GM23338 (cell line): ENCODE measurements at regions not wholly inside any gene's neighbourhood (a gene's known extent, or its start where the extent isn't known, plus 50 kb on each side); places are given as distances from the start of the nearest gene placed in this dataset.

Source experiments
- CREB1 ChIP-seq: fragments of 250-450 bp; sonication (Bioruptor Pico); IDR thresholded peaks from 2 replicates; pipeline ENCODE4 v1.5.0; 2020; ENCODE audit warnings: low read depth, mild to moderate bottlenecking, moderate library complexity
- EZH2 ChIP-seq: fragments of 200-600 bp; sonication (generic); IDR thresholded peaks from one replicate; pipeline ENCODE4 v1.8.0; 2017; ENCODE audit warnings: antibody characterized with exemption, mild to moderate bottlenecking, low read depth; ENCODE audit not compliant: unreplicated experiment
- JUNB ChIP-seq: IDR thresholded peaks from one replicate; pipeline ENCODE4 v1.6.1; 2016; ENCODE audit warnings: antibody characterized with exemption; ENCODE audit not compliant: unreplicated experiment
- NANOG ChIP-seq: IDR thresholded peaks from 2 replicates; pipeline ENCODE4 v1.6.1; 2016; ENCODE audit warnings: antibody characterized with exemption, borderline replicate concordance
- POLR2AphosphoS5 ChIP-seq: IDR thresholded peaks from 2 replicates; pipeline ENCODE4 v1.6.1; 2016; ENCODE audit warnings: antibody characterized with exemption, low read depth
- TF ChIP-seq, protein P1 (sequence below), 2 experiments: fragments of 200-600 bp in 1 of 2; sonication (generic) in 1 of 2; conservative IDR thresholded peaks; 2 replicates each; pipeline versions ENCODE4 v1.5.1 to v1.6.1; 2016 to 2017; ENCODE audit warnings: antibody characterized with exemption in 2 of 2, low read depth in 2 of 2, mild to moderate bottlenecking in 2 of 2, moderate library complexity in 1 of 2

DNA sequence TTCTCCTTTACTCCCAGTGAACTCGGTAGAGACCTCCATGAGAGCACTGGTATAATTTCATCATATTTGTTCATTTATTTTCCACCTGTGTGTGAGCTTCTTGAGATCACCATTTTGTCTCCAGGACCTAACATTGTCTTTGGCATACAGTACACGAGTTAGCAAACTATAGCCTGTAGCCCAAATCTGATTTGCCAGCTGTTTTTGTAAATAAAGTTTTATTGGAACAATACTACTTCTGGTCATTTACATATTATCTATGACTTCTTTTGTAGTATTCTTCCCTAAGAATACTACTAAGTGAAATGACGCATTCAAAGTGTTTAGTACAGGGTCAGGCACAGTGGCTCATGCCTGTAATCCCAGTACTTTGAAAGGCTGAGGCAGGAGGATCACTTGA, 449.5 kb downstream of the PLPP3 start:
- TF ChIP-seq, protein P1, sequence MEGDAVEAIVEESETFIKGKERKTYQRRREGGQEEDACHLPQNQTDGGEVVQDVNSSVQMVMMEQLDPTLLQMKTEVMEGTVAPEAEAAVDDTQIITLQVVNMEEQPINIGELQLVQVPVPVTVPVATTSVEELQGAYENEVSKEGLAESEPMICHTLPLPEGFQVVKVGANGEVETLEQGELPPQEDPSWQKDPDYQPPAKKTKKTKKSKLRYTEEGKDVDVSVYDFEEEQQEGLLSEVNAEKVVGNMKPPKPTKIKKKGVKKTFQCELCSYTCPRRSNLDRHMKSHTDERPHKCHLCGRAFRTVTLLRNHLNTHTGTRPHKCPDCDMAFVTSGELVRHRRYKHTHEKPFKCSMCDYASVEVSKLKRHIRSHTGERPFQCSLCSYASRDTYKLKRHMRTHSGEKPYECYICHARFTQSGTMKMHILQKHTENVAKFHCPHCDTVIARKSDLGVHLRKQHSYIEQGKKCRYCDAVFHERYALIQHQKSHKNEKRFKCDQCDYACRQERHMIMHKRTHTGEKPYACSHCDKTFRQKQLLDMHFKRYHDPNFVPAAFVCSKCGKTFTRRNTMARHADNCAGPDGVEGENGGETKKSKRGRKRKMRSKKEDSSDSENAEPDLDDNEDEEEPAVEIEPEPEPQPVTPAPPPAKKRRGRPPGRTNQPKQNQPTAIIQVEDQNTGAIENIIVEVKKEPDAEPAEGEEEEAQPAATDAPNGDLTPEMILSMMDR (conservative IDR thresholded peaks at IDR 0.05; ENCODE audit: low read depth in 2 of 2) = no peak
- TF ChIP-seq EZH2 (no peak), CREB1 (CRISPR knock-in tag) (no peak), POLR2AphosphoS5 (no peak), NANOG (no peak), JUNB (no peak)
